ENCODE measurements at regions not wholly inside any gene's neighbourhood (a gene's known extent, or its start where the extent isn't known, plus 50 kb on each side); places are given as distances from the start of the nearest gene placed in this dataset.
A peak's percentile ranks its signal among the peaks of the same experiment; 100 is the strongest.

DNA sequence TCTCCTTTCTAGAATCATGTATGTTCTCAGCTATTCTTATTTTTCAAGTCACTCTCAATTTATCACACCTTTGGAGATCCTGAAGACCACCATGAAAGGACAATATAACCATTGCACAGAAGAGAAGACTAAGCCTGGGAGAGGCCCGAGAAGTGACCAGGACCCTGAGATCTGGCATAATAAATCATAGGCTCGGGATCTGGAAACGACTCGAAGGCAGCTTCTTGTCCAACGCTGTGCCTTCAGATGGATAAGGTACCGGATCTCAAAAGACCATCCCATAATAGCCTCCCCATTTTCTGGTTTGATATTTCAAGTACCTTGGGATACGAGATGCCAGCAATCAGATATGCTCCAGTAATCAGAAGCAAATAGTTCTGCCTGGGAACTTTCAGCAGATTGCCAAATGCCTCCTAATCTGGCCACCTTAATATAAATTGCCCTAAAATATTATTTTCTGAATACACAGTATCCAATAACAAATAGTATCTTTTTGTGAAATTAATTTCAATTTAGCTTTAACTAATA is 179.2 kb upstream of the ZMIZ1 start:
- Mint-ChIP-seq H3K36me3 (no peaks in the 10 kb centered on the region), H3K27ac (no peak overlapping the region), H3K9me3 (peaks cover 6 to 22% (median 14%) of the 10 kb centered on the region in 7 donors), H3K4me3 (no peak overlapping the region), H3K27me3 (peaks cover 13 to 42% (median 18%) of the 10 kb centered on the region in 3 donors), H3K4me1 (no peaks in the 10 kb centered on the region)
- ATAC-seq (ENCODE audit: low read depth in 2 of 2) = no peak
- no peak for DNase-seq

- no peak for ATAC-seq (ENCODE audit: low read depth in 2 of 2)
- H3K4me1 Mint-ChIP-seq = no peaks in the 10 kb centered on the region
- H3K27me3 Mint-ChIP-seq = peaks cover 13 to 49% (median 22%) of the 10 kb centered on the region in 3 donors
- H3K4me3 Mint-ChIP-seq = no peak overlapping the region
- H3K36me3 Mint-ChIP-seq = no peaks in the 10 kb centered on the region
- no peak for DNase-seq
- H3K9me3 Mint-ChIP-seq = peaks cover 6 to 15% (median 11%) of the 10 kb centered on the region in 7 donors
- no peak overlapping the region for H3K27ac Mint-ChIP-seq
Observed at GRCh38 chr10:78890506-78890905, 178.3 kb upstream of the ZMIZ1 start.

GRCh38 chr10:78891741-78892140 is 177.0 kb upstream of the ZMIZ1 start:
- H3K36me3 Mint-ChIP-seq = no peaks in the 10 kb centered on the region
- peak overlapping the region in 1 of 6 donors; percentile 6 for H3K27ac Mint-ChIP-seq
- peaks cover 0 to 3% (median 2%) of the 10 kb centered on the region in 7 donors for H3K9me3 Mint-ChIP-seq
- peaks cover 13 to 49% (median 22%) of the 10 kb centered on the region in 3 donors for H3K27me3 Mint-ChIP-seq
- H3K4me1 Mint-ChIP-seq = no peaks in the 10 kb centered on the region
- DNase-seq (no peak), ATAC-seq (ENCODE audit: low read depth in 2 of 2) (no peak)
- H3K4me3 Mint-ChIP-seq = peak overlapping the region in 1 of 8 donors; percentile 41

GRCh38 chr10:78892338-78893176 is 176.2 kb upstream of the ZMIZ1 start:
- no peak for ATAC-seq (ENCODE audit: low read depth in 2 of 2)
- H3K27ac Mint-ChIP-seq = no peak overlapping the region

GRCh38 chr10:78893217-78893616 is 175.5 kb upstream of the ZMIZ1 start:
- peaks cover 0 to 2% (median 0%) of the 10 kb centered on the region in 7 donors for H3K9me3 Mint-ChIP-seq
- no peak overlapping the region for H3K27ac Mint-ChIP-seq
- H3K4me3 Mint-ChIP-seq = no peak overlapping the region
- DNase-seq (no peak), ATAC-seq (ENCODE audit: low read depth in 2 of 2) (no peak)
- no peaks in the 10 kb centered on the region for H3K4me1 Mint-ChIP-seq
- no peaks in the 10 kb centered on the region for H3K36me3 Mint-ChIP-seq
- H3K27me3 Mint-ChIP-seq = peaks cover 13 to 49% (median 22%) of the 10 kb centered on the region in 3 donors

More at GRCh38 chr10:78892338-78893176, 176.2 kb upstream of the ZMIZ1 start:
- Mint-ChIP-seq H3K9me3 (peaks cover 0 to 2% (median 0%) of the 10 kb centered on the region in 7 donors), H3K4me1 (no peaks in the 10 kb centered on the region), H3K4me3 (no peak overlapping the region), H3K36me3 (no peaks in the 10 kb centered on the region), H3K27me3 (peaks cover 13 to 49% (median 22%) of the 10 kb centered on the region in 3 donors)
- DNase-seq = no peak

GRCh38 chr10:78894089-78894840 is 174.5 kb upstream of the ZMIZ1 start:
- H3K4me3 Mint-ChIP-seq = no peak overlapping the region

DNA sequence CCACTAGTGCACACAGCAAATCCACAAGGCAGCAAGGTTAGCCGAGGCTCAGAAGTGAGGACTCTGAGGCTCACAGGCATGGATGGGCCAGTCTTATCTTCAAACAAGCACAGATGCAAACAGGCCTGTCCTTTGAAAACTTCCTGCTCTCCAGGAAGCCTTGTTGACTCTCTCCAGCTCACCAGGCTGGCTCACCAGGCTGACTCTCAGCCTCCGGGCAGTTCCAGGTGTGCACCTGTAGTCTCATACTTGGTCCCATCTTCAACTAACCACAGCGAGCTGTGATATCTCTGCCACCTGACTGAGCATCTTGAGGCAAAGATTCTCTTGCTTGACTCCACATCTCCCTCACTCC is 173.9 kb upstream of the ZMIZ1 start:
- DNase-seq (no peak), ATAC-seq (ENCODE audit: low read depth in 2 of 2) (no peak)
- H3K27me3 Mint-ChIP-seq = peaks cover 4 to 36% (median 12%) of the 10 kb centered on the region in 3 donors
- no peaks in the 10 kb centered on the region for H3K36me3 Mint-ChIP-seq
- H3K4me3 Mint-ChIP-seq = no peak overlapping the region
- H3K9me3 Mint-ChIP-seq = no peaks in the 10 kb centered on the region
- no peak overlapping the region for H3K27ac Mint-ChIP-seq
- H3K4me1 Mint-ChIP-seq = no peaks in the 10 kb centered on the region

More at GRCh38 chr10:78894089-78894840, 174.5 kb upstream of the ZMIZ1 start:
- H3K36me3 Mint-ChIP-seq = no peaks in the 10 kb centered on the region
- H3K4me1 Mint-ChIP-seq = no peaks in the 10 kb centered on the region
- DNase-seq = no peak
- ATAC-seq (ENCODE audit: low read depth in 2 of 2) = no peak
- peaks cover 4 to 41% (median 16%) of the 10 kb centered on the region in 3 donors for H3K27me3 Mint-ChIP-seq
- no peaks in the 10 kb centered on the region for H3K9me3 Mint-ChIP-seq
- no peak overlapping the region for H3K27ac Mint-ChIP-seq

- Mint-ChIP-seq H3K36me3 (no peaks in the 10 kb centered on the region), H3K27ac (no peak overlapping the region), H3K27me3 (peaks cover 4 to 36% (median 12%) of the 10 kb centered on the region in 3 donors), H3K4me3 (no peak overlapping the region), H3K4me1 (no peaks in the 10 kb centered on the region), H3K9me3 (no peaks in the 10 kb centered on the region)
- DNase-seq = no peak
- no peak for ATAC-seq (ENCODE audit: low read depth in 2 of 2)
Observed at GRCh38 chr10:78895469-78895868, 173.3 kb upstream of the ZMIZ1 start.

DNA sequence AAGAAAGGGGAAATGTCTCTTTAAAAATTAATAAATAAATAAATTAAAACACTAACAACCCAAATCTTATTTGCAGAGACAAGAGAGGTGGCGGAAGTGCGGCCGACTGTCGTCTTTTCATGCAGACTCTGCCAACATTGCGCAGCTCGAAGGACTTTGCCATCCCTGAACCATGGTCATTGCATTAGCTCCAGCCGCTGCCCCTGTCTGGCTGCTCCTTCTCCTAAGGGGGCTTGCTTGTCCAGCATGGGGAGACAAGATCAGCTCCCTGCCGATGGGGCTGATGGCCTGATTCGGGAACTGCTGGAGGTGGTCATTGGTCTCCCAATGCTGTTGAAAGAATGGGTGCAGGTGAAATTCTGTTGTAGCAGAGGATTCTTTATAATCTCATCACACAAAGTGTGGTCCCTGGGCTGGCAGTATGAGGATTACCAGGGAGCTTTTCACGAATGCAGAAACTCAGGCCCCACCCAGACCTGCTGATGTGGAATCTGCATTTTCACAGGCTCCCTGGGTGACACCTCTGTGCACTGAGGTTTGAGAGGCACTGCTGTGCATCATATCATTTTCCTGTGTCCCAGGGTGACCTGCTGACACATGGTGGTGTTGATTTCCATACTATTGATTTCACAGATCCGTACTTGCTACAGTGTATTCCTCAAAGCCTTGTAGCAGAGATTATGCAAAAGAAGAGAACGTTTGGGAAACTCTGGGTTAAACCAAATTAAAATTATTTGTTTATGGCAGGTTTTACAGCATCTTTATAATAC is 172.4 kb upstream of the ZMIZ1 start:
- ATAC-seq (ENCODE audit: low read depth in 2 of 2) (no peak), DNase-seq (no peak)
- peaks cover 4 to 29% (median 7%) of the 10 kb centered on the region in 3 donors for H3K27me3 Mint-ChIP-seq
- no peaks in the 10 kb centered on the region for H3K36me3 Mint-ChIP-seq
- no peak overlapping the region for H3K4me3 Mint-ChIP-seq
- H3K9me3 Mint-ChIP-seq = no peaks in the 10 kb centered on the region
- no peaks in the 10 kb centered on the region for H3K4me1 Mint-ChIP-seq
- H3K27ac Mint-ChIP-seq = no peak overlapping the region

- DNase-seq (no peak), ATAC-seq (ENCODE audit: low read depth in 2 of 2) (no peak)
- H3K27ac Mint-ChIP-seq = no peak overlapping the region
- H3K36me3 Mint-ChIP-seq = no peaks in the 10 kb centered on the region
- H3K4me1 Mint-ChIP-seq = no peaks in the 10 kb centered on the region
- H3K4me3 Mint-ChIP-seq = no peak overlapping the region
- peaks cover 3 to 15% (median 4%) of the 10 kb centered on the region in 3 donors for H3K27me3 Mint-ChIP-seq
- H3K9me3 Mint-ChIP-seq = no peaks in the 10 kb centered on the region
Observed at GRCh38 chr10:78898341-78899097, 170.2 kb upstream of the ZMIZ1 start.

DNA sequence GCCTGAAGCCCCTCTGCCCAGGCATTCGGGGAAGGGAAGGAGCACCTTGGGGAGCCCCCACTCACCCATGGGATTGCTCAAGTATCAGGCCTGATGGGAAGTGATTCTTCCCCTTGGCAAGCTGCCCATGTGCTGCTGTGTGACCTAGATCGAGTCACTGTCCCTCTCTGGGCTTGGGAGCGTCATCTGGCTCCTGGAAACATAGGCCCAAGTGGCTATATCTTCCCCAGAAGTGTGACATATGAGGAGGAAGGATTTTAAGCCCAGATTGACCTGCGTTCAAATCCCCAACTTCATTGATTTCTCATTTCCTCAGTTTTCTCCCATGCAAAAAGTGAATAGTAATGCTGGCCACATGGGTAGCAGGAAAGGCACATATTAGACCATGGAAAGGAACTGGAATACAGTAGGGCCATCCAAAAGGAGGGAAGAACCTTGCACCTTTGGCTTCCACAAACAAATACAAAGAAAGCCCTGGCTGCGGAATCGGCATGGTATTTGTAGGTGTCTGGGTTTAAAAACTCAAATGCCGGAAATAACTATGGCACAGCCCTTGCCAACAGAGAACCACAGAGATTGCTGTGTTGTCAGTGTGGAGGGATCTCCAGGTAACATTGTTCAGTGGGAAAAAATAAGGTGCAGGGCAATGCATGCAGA is 169.5 kb upstream of the ZMIZ1 start:
- Mint-ChIP-seq H3K4me1 (no peaks in the 10 kb centered on the region), H3K36me3 (no peaks in the 10 kb centered on the region), H3K9me3 (no peaks in the 10 kb centered on the region), H3K27ac (no peak overlapping the region), H3K27me3 (peaks cover 1 to 10% (median 7%) of the 10 kb centered on the region in 3 donors), H3K4me3 (no peak overlapping the region)
- DNase-seq (no peak), ATAC-seq (ENCODE audit: low read depth in 2 of 2) (no peak)

GRCh38 chr10:78899996-78900714 is 168.6 kb upstream of the ZMIZ1 start:
- Mint-ChIP-seq H3K36me3 (no peaks in the 10 kb centered on the region), H3K9me3 (no peaks in the 10 kb centered on the region), H3K27ac (no peak overlapping the region), H3K4me1 (no peaks in the 10 kb centered on the region), H3K4me3 (no peak overlapping the region), H3K27me3 (peaks cover 0 to 7% (median 7%) of the 10 kb centered on the region in 3 donors)
- ATAC-seq (ENCODE audit: low read depth in 2 of 2) (no peak), DNase-seq (no peak)

Data from naive B cell (primary cell).